HL-60 (cell line): ENCODE measurements at regions not wholly inside any gene's neighbourhood (a gene's known extent, or its start where the extent isn't known, plus 50 kb on each side); places are given as distances from the start of the nearest gene placed in this dataset.

Experiments used
- DNase-seq, 2 experiments: peaks; one replicate each; pipeline ENCODE4 v3.0.0-alpha.2; 2010 to 2020; ENCODE audit warnings: low read depth in 1 of 2, low spot score in 1 of 2
- H3K27ac ChIP-seq: fragments of 250-450 bp; sonication (Bioruptor Pico); replicated peaks from 2 replicates; pipeline ENCODE4 v1.5.1; 2020; ENCODE audit warnings: mild to moderate bottlenecking, moderate library complexity
- H3K27me3 ChIP-seq: fragments of 250-450 bp; sonication (Bioruptor Pico); 2 replicates; pipeline ENCODE4 v1.5.1; 2021; ENCODE audit warnings: mild to moderate bottlenecking, moderate library complexity; ENCODE audit not compliant: insufficient read depth, poor library complexity, severe bottlenecking
- H3K4me3 ChIP-seq: replicated peaks from 2 replicates; pipeline ENCODE4 v1.5.1; 2011; ENCODE audit warnings: mild to moderate bottlenecking, control low read depth, low read length; ENCODE audit not compliant: insufficient read depth
- CTCF ChIP-seq: IDR thresholded peaks from one replicate; pipeline ENCODE4 v1.5.1; 2011; ENCODE audit warnings: low read length, control low read depth, inconsistent platforms; ENCODE audit not compliant: insufficient read depth
- GABPA ChIP-seq: IDR thresholded peaks from 2 replicates; pipeline ENCODE4 v1.6.1; 2012; ENCODE audit warnings: low read depth
- POLR2AphosphoS5 ChIP-seq: IDR thresholded peaks from 2 replicates; pipeline ENCODE4 v1.6.1; 2012; ENCODE audit warnings: low read depth
- REST ChIP-seq: IDR thresholded peaks from 2 replicates; pipeline ENCODE4 v1.6.1; 2012; ENCODE audit warnings: low read depth; ENCODE audit not compliant: insufficient replicate concordance
- SPI1 ChIP-seq: IDR thresholded peaks from 2 replicates; pipeline ENCODE4 v1.6.1; 2012; ENCODE audit warnings: low read depth, mild to moderate bottlenecking, borderline replicate concordance

GRCh38 chr1:209353053-209353452 lies 230.5 kb upstream of the CAMK1G start:
- no peak for DNase-seq
- Histone ChIP-seq H3K27ac (no peak overlapping the region), H3K4me3 (no peak overlapping the region), H3K27me3 (peaks cover 2% of the 10 kb centered on the region)
- TF ChIP-seq POLR2AphosphoS5 = no peak
- TF ChIP-seq GABPA = no peak
- no peak for TF ChIP-seq SPI1
- TF ChIP-seq CTCF = no peak
- TF ChIP-seq REST = no peak

GRCh38 chr1:209354111-209354839 lies 229.2 kb upstream of the CAMK1G start:
- Histone ChIP-seq H3K27me3 (peaks cover 4% of the 10 kb centered on the region), H3K4me3 (no peak overlapping the region), H3K27ac (no peak overlapping the region)
- peak; percentile 25 to 62 for DNase-seq
- TF ChIP-seq GABPA = no peak
- peak; percentile 87 for TF ChIP-seq CTCF

GRCh38 chr1:209354840-209355165 lies 228.7 kb upstream of the CAMK1G start:
- no peak overlapping the region for H3K27ac ChIP-seq
- H3K27me3 ChIP-seq = peaks cover 5% of the 10 kb centered on the region
- no peak for DNase-seq
- no peak overlapping the region for H3K4me3 ChIP-seq
- TF ChIP-seq GABPA (no peak), CTCF (no peak), REST (no peak), SPI1 (no peak), POLR2AphosphoS5 (no peak)

GRCh38 chr1:209355415-209355814 lies 228.1 kb upstream of the CAMK1G start:
- H3K4me3 ChIP-seq = no peak overlapping the region
- TF ChIP-seq POLR2AphosphoS5 (no peak), CTCF (no peak), SPI1 (no peak), REST (no peak), GABPA (no peak)
- no peak for DNase-seq
- no peak overlapping the region for H3K27ac ChIP-seq
- H3K27me3 ChIP-seq = peaks cover 5% of the 10 kb centered on the region
